ENCODE measurements at regions not wholly inside any gene's neighbourhood (a gene's known extent, or its start where the extent isn't known, plus 50 kb on each side); places are given as distances from the start of the nearest gene placed in this dataset.

- Histone ChIP-seq H3K4me3 (no peak overlapping the region), H3K27me3 (no peaks in the 10 kb centered on the region), H3K27ac (no peak overlapping the region), H3K4me1 (no peaks in the 10 kb centered on the region), H3K36me3 (no peaks in the 10 kb centered on the region), H3K9me3 (no peaks in the 10 kb centered on the region)
- no peak for TF ChIP-seq CTCF (IDR thresholded peaks at IDR 0.05)
- no peak for DNase-seq (ENCODE audit: low spot score in 2 of 2)
- intact Hi-C loops (cut with DNase I): no loop called here
Observed at GRCh38 chr9:29285818-29286217, 1712.5 kb upstream of the C9orf72 start.

- intact Hi-C loops (cut with DNase I): no loop called here
- Histone ChIP-seq H3K36me3 (no peaks in the 10 kb centered on the region), H3K27ac (no peak overlapping the region), H3K27me3 (no peaks in the 10 kb centered on the region), H3K4me1 (no peaks in the 10 kb centered on the region), H3K4me3 (no peak overlapping the region), H3K9me3 (no peaks in the 10 kb centered on the region)
- TF ChIP-seq CTCF (IDR thresholded peaks at IDR 0.05): no peak
- DNase-seq (ENCODE audit: low spot score in 2 of 2): no peak
Observed at GRCh38 chr9:29289365-29289764, 1716.1 kb upstream of the C9orf72 start.

- H3K4me1 ChIP-seq: no peaks in the 10 kb centered on the region
- no peak for TF ChIP-seq CTCF (IDR thresholded peaks at IDR 0.05)
- no peak for DNase-seq (ENCODE audit: low spot score in 2 of 2)
- no peak overlapping the region for H3K27ac ChIP-seq
- H3K4me3 ChIP-seq: no peak overlapping the region
- intact Hi-C loops (cut with DNase I): no loop called here
- H3K27me3 ChIP-seq: no peaks in the 10 kb centered on the region
- peaks cover 0 to 3% of the 10 kb centered on the region in 2 donors for H3K9me3 ChIP-seq
- no peaks in the 10 kb centered on the region for H3K36me3 ChIP-seq
Observed at GRCh38 chr9:29290516-29290915, 1717.2 kb upstream of the C9orf72 start.

GRCh38 chr9:29297592-29297991, 1724.3 kb upstream of the C9orf72 start:
- Histone ChIP-seq H3K9me3 (peaks cover 0 to 3% of the 10 kb centered on the region in 2 donors), H3K4me1 (no peaks in the 10 kb centered on the region), H3K36me3 (no peaks in the 10 kb centered on the region), H3K27me3 (no peaks in the 10 kb centered on the region), H3K4me3 (no peak overlapping the region), H3K27ac (no peak overlapping the region)
- intact Hi-C loops (cut with DNase I): no loop called here
- no peak for DNase-seq (ENCODE audit: low spot score in 2 of 2)
- no peak for TF ChIP-seq CTCF (IDR thresholded peaks at IDR 0.05)

- no peak for DNase-seq (ENCODE audit: low spot score in 2 of 2)
- Histone ChIP-seq H3K4me1 (no peaks in the 10 kb centered on the region), H3K4me3 (no peak overlapping the region), H3K36me3 (no peaks in the 10 kb centered on the region), H3K27me3 (no peaks in the 10 kb centered on the region), H3K9me3 (no peaks in the 10 kb centered on the region), H3K27ac (no peak overlapping the region)
- intact Hi-C loops (cut with DNase I): no loop called here
- TF ChIP-seq CTCF (IDR thresholded peaks at IDR 0.05): no peak
Observed at GRCh38 chr9:29311221-29311620, 1737.9 kb upstream of the C9orf72 start.

GRCh38 chr9:29312327-29312726, 1739.0 kb upstream of the C9orf72 start:
- no peak overlapping the region for H3K27ac ChIP-seq
- no peak for DNase-seq (ENCODE audit: low spot score in 2 of 2)
- no peaks in the 10 kb centered on the region for H3K27me3 ChIP-seq
- no peak for TF ChIP-seq CTCF (IDR thresholded peaks at IDR 0.05)
- H3K4me3 ChIP-seq: no peak overlapping the region
- no peaks in the 10 kb centered on the region for H3K36me3 ChIP-seq
- no peaks in the 10 kb centered on the region for H3K9me3 ChIP-seq
- intact Hi-C loops (cut with DNase I): no loop called here
- no peaks in the 10 kb centered on the region for H3K4me1 ChIP-seq

Measured in ascending aorta (tissue), 2 donors.